Panc1 (cell line): ENCODE measurements at regions not wholly inside any gene's neighbourhood (a gene's known extent, or its start where the extent isn't known, plus 50 kb on each side); places are given as distances from the start of the nearest gene placed in this dataset.

Experiments
- POLR2AphosphoS5 ChIP-seq: IDR thresholded peaks from 2 replicates; pipeline ENCODE4 v1.6.1; 2012; ENCODE audit warnings: mild to moderate bottlenecking, low read depth, low read length, moderate library complexity
- TF ChIP-seq, protein P1 (sequence below): fragments of 450-650 bp; IDR thresholded peaks from 2 replicates; pipeline ENCODE4 v1.5.1; 2017; ENCODE audit warnings: mild to moderate bottlenecking
- TF ChIP-seq, protein P2 (sequence below), 2 experiments: IDR thresholded peaks; 2 replicates each; pipeline ENCODE4 v1.6.1; 2011 to 2012; ENCODE audit warnings: low read depth in 2 of 2, control low read depth in 1 of 2, low read length in 1 of 2, mild to moderate bottlenecking in 1 of 2, moderate library complexity in 1 of 2; ENCODE audit not compliant: insufficient read depth in 1 of 2

DNA sequence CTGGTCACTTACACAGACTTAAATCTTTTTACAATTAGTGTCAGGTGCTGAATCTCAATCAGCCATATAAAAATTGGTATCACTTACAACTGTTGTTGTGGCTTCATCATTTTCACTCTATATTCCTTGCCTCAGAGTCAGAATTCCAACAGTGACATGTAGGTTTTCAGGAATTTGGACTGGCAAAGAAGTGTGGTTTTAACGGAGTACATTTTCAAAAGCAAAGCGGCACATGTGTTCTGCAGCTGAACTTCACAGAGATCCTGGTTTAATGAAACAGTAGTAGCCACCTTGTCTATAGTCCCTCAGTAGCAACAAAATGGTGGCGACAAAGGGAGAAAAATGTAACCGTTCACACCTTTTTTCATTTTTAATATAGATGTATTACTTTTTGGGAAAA is 486.6 kb downstream of the FAT4 start:
- TF ChIP-seq, protein P1, sequence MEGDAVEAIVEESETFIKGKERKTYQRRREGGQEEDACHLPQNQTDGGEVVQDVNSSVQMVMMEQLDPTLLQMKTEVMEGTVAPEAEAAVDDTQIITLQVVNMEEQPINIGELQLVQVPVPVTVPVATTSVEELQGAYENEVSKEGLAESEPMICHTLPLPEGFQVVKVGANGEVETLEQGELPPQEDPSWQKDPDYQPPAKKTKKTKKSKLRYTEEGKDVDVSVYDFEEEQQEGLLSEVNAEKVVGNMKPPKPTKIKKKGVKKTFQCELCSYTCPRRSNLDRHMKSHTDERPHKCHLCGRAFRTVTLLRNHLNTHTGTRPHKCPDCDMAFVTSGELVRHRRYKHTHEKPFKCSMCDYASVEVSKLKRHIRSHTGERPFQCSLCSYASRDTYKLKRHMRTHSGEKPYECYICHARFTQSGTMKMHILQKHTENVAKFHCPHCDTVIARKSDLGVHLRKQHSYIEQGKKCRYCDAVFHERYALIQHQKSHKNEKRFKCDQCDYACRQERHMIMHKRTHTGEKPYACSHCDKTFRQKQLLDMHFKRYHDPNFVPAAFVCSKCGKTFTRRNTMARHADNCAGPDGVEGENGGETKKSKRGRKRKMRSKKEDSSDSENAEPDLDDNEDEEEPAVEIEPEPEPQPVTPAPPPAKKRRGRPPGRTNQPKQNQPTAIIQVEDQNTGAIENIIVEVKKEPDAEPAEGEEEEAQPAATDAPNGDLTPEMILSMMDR, result no peak
- TF ChIP-seq, protein P2, sequence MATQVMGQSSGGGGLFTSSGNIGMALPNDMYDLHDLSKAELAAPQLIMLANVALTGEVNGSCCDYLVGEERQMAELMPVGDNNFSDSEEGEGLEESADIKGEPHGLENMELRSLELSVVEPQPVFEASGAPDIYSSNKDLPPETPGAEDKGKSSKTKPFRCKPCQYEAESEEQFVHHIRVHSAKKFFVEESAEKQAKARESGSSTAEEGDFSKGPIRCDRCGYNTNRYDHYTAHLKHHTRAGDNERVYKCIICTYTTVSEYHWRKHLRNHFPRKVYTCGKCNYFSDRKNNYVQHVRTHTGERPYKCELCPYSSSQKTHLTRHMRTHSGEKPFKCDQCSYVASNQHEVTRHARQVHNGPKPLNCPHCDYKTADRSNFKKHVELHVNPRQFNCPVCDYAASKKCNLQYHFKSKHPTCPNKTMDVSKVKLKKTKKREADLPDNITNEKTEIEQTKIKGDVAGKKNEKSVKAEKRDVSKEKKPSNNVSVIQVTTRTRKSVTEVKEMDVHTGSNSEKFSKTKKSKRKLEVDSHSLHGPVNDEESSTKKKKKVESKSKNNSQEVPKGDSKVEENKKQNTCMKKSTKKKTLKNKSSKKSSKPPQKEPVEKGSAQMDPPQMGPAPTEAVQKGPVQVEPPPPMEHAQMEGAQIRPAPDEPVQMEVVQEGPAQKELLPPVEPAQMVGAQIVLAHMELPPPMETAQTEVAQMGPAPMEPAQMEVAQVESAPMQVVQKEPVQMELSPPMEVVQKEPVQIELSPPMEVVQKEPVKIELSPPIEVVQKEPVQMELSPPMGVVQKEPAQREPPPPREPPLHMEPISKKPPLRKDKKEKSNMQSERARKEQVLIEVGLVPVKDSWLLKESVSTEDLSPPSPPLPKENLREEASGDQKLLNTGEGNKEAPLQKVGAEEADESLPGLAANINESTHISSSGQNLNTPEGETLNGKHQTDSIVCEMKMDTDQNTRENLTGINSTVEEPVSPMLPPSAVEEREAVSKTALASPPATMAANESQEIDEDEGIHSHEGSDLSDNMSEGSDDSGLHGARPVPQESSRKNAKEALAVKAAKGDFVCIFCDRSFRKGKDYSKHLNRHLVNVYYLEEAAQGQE (IDR thresholded peaks at IDR 0.05; ENCODE audit: insufficient read depth in 1 of 2, low read depth in 2 of 2, low read length in 1 of 2), result no peak
- TF ChIP-seq POLR2AphosphoS5, result no peak
